ENCODE measurements at regions not wholly inside any gene's neighbourhood (a gene's known extent, or its start where the extent isn't known, plus 50 kb on each side); places are given as distances from the start of the nearest gene placed in this dataset.

DNA sequence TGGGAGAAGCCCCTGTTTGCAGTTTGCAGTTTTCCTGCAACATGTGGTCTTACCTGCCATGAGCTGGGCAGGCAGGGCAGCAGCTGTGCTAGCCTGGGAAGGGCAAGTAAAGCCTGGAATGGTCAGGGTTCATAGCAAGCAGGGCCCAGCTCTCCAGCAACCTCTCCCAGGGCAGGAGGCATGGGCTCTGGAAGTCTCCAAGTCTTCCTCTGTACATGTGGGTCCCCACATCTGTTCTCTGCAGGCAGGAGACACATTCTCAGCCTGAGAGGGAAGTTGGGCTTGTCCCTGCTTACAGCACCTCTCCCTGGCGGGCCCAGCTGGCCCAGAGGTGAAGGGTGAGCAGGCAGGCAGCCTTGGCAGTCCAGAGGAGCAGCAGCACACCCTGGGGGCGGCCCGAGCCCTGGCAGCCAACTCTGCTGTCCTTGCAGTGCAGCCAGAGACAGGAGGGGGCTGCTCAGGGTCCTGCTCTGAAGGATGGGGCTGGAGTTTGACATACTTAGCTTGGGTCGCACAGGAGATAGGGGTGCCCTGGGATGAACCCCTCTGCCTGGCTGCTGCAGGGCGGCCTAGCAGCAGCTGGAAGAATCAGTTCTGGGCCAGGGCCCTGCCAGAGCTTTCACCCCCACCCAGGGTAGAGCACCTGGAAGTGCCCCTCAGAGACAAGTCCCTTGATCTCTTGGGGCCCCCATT lies 176.0 kb downstream of the MRPL14 start (continued):
- TF ChIP-seq HNF1B (CRISPR knock-in tag; IDR thresholded peaks at IDR 0.05) (peak; percentile 97), GPBP1L1 (CRISPR knock-in tag; IDR thresholded peaks at IDR 0.05) (no peak), HOXA3 (CRISPR knock-in tag; IDR thresholded peaks at IDR 0.05) (peak; percentile 57; the same call in 1 of the 2 replicates), ZFP37 (CRISPR knock-in tag; IDR thresholded peaks at IDR 0.05; ENCODE audit: borderline replicate concordance) (no peak), ZBTB40 (IDR thresholded peaks at IDR 0.05) (no peak), ZBTB40 (CRISPR knock-in tag; IDR thresholded peaks at IDR 0.05) (peak; percentile 29; the same call in 1 of the 2 replicates), FOSL1 (CRISPR knock-in tag; IDR thresholded peaks at IDR 0.05; ENCODE audit: borderline replicate concordance) (no peak), HMGXB3 (CRISPR knock-in tag; IDR thresholded peaks at IDR 0.05; ENCODE audit: borderline replicate concordance) (0 out of 2 replicates have a peak, but pooled peaks have one; percentile 59), ZNF672 (CRISPR knock-in tag; IDR thresholded peaks at IDR 0.05) (no peak), ZNF879 (CRISPR knock-in tag; IDR thresholded peaks at IDR 0.05) (0 out of 2 replicates have a peak, but pooled peaks have one; percentile 38)
- TF ChIP-seq, protein P1, sequence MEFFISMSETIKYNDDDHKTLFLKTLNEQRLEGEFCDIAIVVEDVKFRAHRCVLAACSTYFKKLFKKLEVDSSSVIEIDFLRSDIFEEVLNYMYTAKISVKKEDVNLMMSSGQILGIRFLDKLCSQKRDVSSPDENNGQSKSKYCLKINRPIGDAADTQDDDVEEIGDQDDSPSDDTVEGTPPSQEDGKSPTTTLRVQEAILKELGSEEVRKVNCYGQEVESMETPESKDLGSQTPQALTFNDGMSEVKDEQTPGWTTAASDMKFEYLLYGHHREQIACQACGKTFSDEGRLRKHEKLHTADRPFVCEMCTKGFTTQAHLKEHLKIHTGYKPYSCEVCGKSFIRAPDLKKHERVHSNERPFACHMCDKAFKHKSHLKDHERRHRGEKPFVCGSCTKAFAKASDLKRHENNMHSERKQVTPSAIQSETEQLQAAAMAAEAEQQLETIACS (CRISPR knock-in tag; IDR thresholded peaks at IDR 0.05), result no peak
